IMR-90 (cell line): ENCODE measurements at regions not wholly inside any gene's neighbourhood (a gene's known extent, or its start where the extent isn't known, plus 50 kb on each side); places are given as distances from the start of the nearest gene placed in this dataset.

Experiments
- ATAC-seq: fragments of 200-7000 bp; cut with Tn5 transposase; 2 replicates; pipeline ENCODE4 v1.9.1; 2020; ENCODE audit warnings: low read depth, mild to moderate bottlenecking, moderate library complexity
- BruUV-seq: library from RNA; stranded (reverse); fragments of 400-500 nt; replicated peaks from 2 replicates; lab custom pipeline; 2021; lab: Mats Ljungman, UMichigan
- CTCF ChIA-PET: fragments of 300-600 bp; formaldehyde crosslinking; extraction: SDS; loops from one replicate; lab custom pipeline; 2021; ENCODE audit warnings: antibody characterized with exemption; lab: Yijun Ruan, JAX
- POLR2A ChIA-PET: fragments of 300-600 bp; sonication (Branson Sonifier 250); formaldehyde crosslinking; loops from one replicate; lab custom pipeline; 2022; ENCODE audit warnings: antibody characterized with exemption; ENCODE audit not compliant: unreplicated experiment; lab: Charles Lee
- DNase-seq: peaks from one replicate; pipeline ENCODE4 v3.0.0; 2013
- H2AFZ ChIP-seq: replicated peaks from 2 replicates; pipeline ENCODE3; 2013; ENCODE audit warnings: low read length, mild to moderate bottlenecking; ENCODE audit not compliant: poor library complexity
- H2AK5ac ChIP-seq: 2 replicates; pipeline ENCODE4 v1.6.1; 2013; ENCODE audit warnings: low read depth, low read length, inconsistent platforms
- H2AK9ac ChIP-seq: replicated peaks from 2 replicates; pipeline ENCODE3; 2013; ENCODE audit warnings: mild to moderate bottlenecking, low read depth, low read length, moderate library complexity; ENCODE audit not compliant: poor library complexity
- H2BK120ac ChIP-seq: 2 replicates; pipeline ENCODE4 v1.6.1; 2013; ENCODE audit warnings: low read depth, low read length, inconsistent platforms
- H2BK15ac ChIP-seq: 3 replicates; pipeline ENCODE4 v1.6.1; 2013; ENCODE audit warnings: low read depth, low read length, inconsistent platforms
- H2BK20ac ChIP-seq: 2 replicates; pipeline ENCODE4 v1.6.1; 2013; ENCODE audit warnings: low read depth, mild to moderate bottlenecking, inconsistent platforms, low read length, moderate library complexity
- H2BK5ac ChIP-seq: 2 replicates; pipeline ENCODE4 v1.6.1; 2013; ENCODE audit warnings: mild to moderate bottlenecking, low read depth, low read length, inconsistent platforms; ENCODE audit not compliant: poor library complexity, severe bottlenecking
- H3K14ac ChIP-seq: replicated peaks from 2 replicates; pipeline ENCODE4 v1.6.1; 2013; ENCODE audit warnings: low read depth, low read length, inconsistent platforms
- H3K18ac ChIP-seq: 2 replicates; pipeline ENCODE4 v1.6.1; 2013; ENCODE audit warnings: low read depth, low read length, control low read depth
- H3K23ac ChIP-seq: 2 replicates; pipeline ENCODE4 v1.6.1; 2013; ENCODE audit warnings: low read depth, low read length, inconsistent platforms
- H3K27ac ChIP-seq: 2 replicates; pipeline ENCODE4 v1.5.1; 2013; ENCODE audit warnings: mild to moderate bottlenecking, control low read depth, low read length; ENCODE audit not compliant: insufficient read depth
- H3K27me3 ChIP-seq: 2 replicates; pipeline ENCODE4 v1.6.1; 2013; ENCODE audit warnings: low read length; ENCODE audit not compliant: control insufficient read depth, insufficient read depth
- H3K36me3 ChIP-seq: 2 replicates; pipeline ENCODE4 v1.6.1; 2013; ENCODE audit warnings: low read length, mixed read lengths; ENCODE audit not compliant: control insufficient read depth, insufficient read depth
- H3K4ac ChIP-seq: 2 replicates; pipeline ENCODE4 v1.6.1; 2013; ENCODE audit warnings: low read depth, low read length, inconsistent platforms
- H3K4me1 ChIP-seq: 2 replicates; pipeline ENCODE4 v1.6.1; 2013; ENCODE audit warnings: low read length, mixed read lengths; ENCODE audit not compliant: control insufficient read depth, insufficient read depth
- H3K4me2 ChIP-seq: 2 replicates; pipeline ENCODE4 v1.6.1; 2013; ENCODE audit warnings: low read depth, mild to moderate bottlenecking, control low read depth, low read length, moderate library complexity
- H3K4me3 ChIP-seq: 2 replicates; pipeline ENCODE4 v1.5.1; 2013; ENCODE audit warnings: low read depth, mild to moderate bottlenecking, control low read depth, low read length, moderate library complexity; ENCODE audit not compliant: insufficient read depth
- H3K56ac ChIP-seq: 2 replicates; pipeline ENCODE4 v1.6.1; 2013; ENCODE audit warnings: low read length, inconsistent platforms; ENCODE audit not compliant: insufficient read depth; ENCODE audit errors: extremely low read depth
- H3K79me1 ChIP-seq, 2 experiments: 2 replicates each; pipeline ENCODE4 v1.6.1; 2013; ENCODE audit warnings: low read length in 2 of 2, inconsistent platforms in 1 of 2, low read depth in 1 of 2
- H3K9ac ChIP-seq: 2 replicates; pipeline ENCODE4 v1.6.1; 2013; ENCODE audit warnings: low read depth, low read length, control low read depth
- H3K9me1 ChIP-seq: 2 replicates; pipeline ENCODE4 v1.6.1; 2013; ENCODE audit warnings: low read length, inconsistent platforms; ENCODE audit not compliant: insufficient read depth
- H3K9me3 ChIP-seq: 2 replicates; pipeline ENCODE4 v1.6.1; 2013; ENCODE audit warnings: low read length; ENCODE audit not compliant: control insufficient read depth, insufficient read depth
- H4K20me1 ChIP-seq: 2 replicates; pipeline ENCODE4 v1.6.1; 2013; ENCODE audit warnings: low read length, inconsistent platforms; ENCODE audit not compliant: insufficient read depth
- H4K5ac ChIP-seq: 2 replicates; pipeline ENCODE4 v1.6.1; 2013; ENCODE audit warnings: mild to moderate bottlenecking, low read depth, low read length, control low read depth
- H4K8ac ChIP-seq, 2 experiments: 2 replicates each; pipeline ENCODE4 v1.6.1; 2013; ENCODE audit warnings: low read depth in 2 of 2, low read length in 2 of 2, control low read depth in 1 of 2, inconsistent platforms in 1 of 2
- H4K91ac ChIP-seq: 2 replicates; pipeline ENCODE4 v1.6.1; 2013; ENCODE audit warnings: low read depth, low read length, inconsistent platforms; ENCODE audit not compliant: insufficient read depth
- BHLHE40 ChIP-seq: fragments of 150-350 bp; IDR thresholded peaks from 2 replicates; pipeline ENCODE4 v1.6.1; 2016; ENCODE audit warnings: mild to moderate bottlenecking, low read depth, low read length
- CEBPB ChIP-seq: IDR thresholded peaks from 2 replicates; pipeline ENCODE4 v1.6.1; 2012; ENCODE audit warnings: low read depth, low read length, improper control_type of control experiment
- CHD1 ChIP-seq: IDR thresholded peaks from 2 replicates; pipeline ENCODE4 v1.6.1; 2012; ENCODE audit warnings: low read depth, low read length, improper control_type of control experiment
- CTCF ChIP-seq: conservative IDR thresholded peaks from 2 replicates; pipeline ENCODE4 v1.5.1; 2012; ENCODE audit warnings: mild to moderate bottlenecking, low read depth, low read length, improper control_type of control experiment
- FOS ChIP-seq: fragments of 150-350 bp; IDR thresholded peaks from 2 replicates; pipeline ENCODE4 v1.6.1; 2016; ENCODE audit warnings: low read depth, low read length
- MAFK ChIP-seq: IDR thresholded peaks from 2 replicates; pipeline ENCODE4 v1.6.1; 2012; ENCODE audit warnings: low read depth, low read length, improper control_type of control experiment
- MAZ ChIP-seq: IDR thresholded peaks from 2 replicates; pipeline ENCODE4 v1.6.1; 2012; ENCODE audit warnings: low read depth, mild to moderate bottlenecking, low read length, improper control_type of control experiment, moderate library complexity, borderline replicate concordance
- MXI1 ChIP-seq: IDR thresholded peaks from 2 replicates; pipeline ENCODE4 v1.6.1; 2012; ENCODE audit warnings: low read depth, mild to moderate bottlenecking, low read length, moderate library complexity, borderline replicate concordance
- NFE2L2 ChIP-seq: fragments of 150-350 bp; IDR thresholded peaks from 2 replicates; pipeline ENCODE4 v1.6.1; 2016; ENCODE audit warnings: low read depth, mild to moderate bottlenecking, low read length
- POLR2A ChIP-seq: IDR thresholded peaks from 2 replicates; pipeline ENCODE4 v1.6.1; 2012; ENCODE audit warnings: mild to moderate bottlenecking, low read depth, low read length
- RAD21 ChIP-seq: IDR thresholded peaks from 2 replicates; pipeline ENCODE4 v1.6.1; 2012; ENCODE audit warnings: low read length, improper control_type of control experiment
- RCOR1 ChIP-seq: IDR thresholded peaks from 2 replicates; pipeline ENCODE4 v1.6.1; 2012; ENCODE audit warnings: mild to moderate bottlenecking, low read length, improper control_type of control experiment; ENCODE audit not compliant: insufficient replicate concordance
- RFX5 ChIP-seq: IDR thresholded peaks from 2 replicates; pipeline ENCODE4 v1.8.0; 2012; ENCODE audit warnings: low read depth, mild to moderate bottlenecking, low read length, moderate library complexity
- SMC3 ChIP-seq: fragments of 150-350 bp; IDR thresholded peaks from 2 replicates; pipeline ENCODE4 v1.6.1; 2016; ENCODE audit warnings: low read depth, mild to moderate bottlenecking, antibody characterized with exemption, low read length, moderate library complexity
- WGBS, 2 experiments: methylation state at CpG; one replicate each; pipeline versions ENCODE4 v1.1.5 to v1.1.7; 2013; ENCODE audit warnings: missing lambda C conversion rate in 2 of 2; ENCODE audit not compliant: insufficient read length in 1 of 2; ENCODE audit errors: extremely low coverage in 2 of 2; 5-methylcytosine and 5-hydroxymethylcytosine counted together
- dilution Hi-C: fragments of 300-500 bp; cut with HindIII; formaldehyde crosslinking; loops from one replicate; pipeline ENCODE4 v1.14.3; 2018; ENCODE audit warnings: low sequenced_read_pairs; ENCODE audit not compliant: unreplicated experiment
- in situ Hi-C: fragments of 300-500 bp; cut with MboI; formaldehyde crosslinking; loops from 3 replicates; pipeline ENCODE4 v1.14.3; 2019; ENCODE audit warnings: low sequenced_read_pairs, inconsistent platforms, mixed read lengths
- intact Hi-C: fragments of 100-400 bp; cut with micrococcal nuclease; formaldehyde crosslinking; loops from 2 replicates; pipeline ENCODE4 v1.10.0; 2022
- TF ChIP-seq, protein P1 (sequence below): fragments of 150-350 bp; IDR thresholded peaks from 2 replicates; pipeline ENCODE4 v1.6.1; 2017; ENCODE audit warnings: mild to moderate bottlenecking, antibody characterized with exemption, low read length, low read depth
- TF ChIP-seq, protein P2 (sequence below): fragments of 150-350 bp; IDR thresholded peaks from 2 replicates; pipeline ENCODE4 v1.6.1; 2016; ENCODE audit warnings: low read depth, mild to moderate bottlenecking, low read length, moderate library complexity, borderline replicate concordance

DNA sequence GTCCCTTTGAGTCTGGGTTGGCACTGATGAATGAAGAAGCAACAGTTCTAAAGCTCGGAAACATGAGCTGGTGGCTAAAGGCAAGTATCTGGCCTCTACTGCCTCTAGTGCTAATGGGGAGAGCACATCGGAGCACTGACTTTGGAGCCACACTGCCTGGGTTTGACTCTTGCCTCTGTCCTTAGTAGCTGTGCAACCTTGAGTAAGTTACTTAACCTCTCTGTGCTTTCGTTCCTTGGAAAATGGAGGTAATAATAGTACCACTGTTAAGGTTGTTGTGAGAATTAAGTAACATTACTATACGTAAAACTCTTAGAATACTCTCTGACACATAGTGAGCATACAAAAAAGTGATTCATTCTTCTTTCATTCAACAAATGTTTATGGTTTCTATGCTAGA, 211.2 kb downstream of the ATG4C start:
- Histone ChIP-seq H3K4me1 (no peaks in the 10 kb centered on the region), H2AK9ac (no peak overlapping the region), H3K9me3 (no peaks in the 10 kb centered on the region), H3K27ac (no peak overlapping the region), H2AK5ac (no peak overlapping the region), H2AFZ (no peak overlapping the region), H2BK20ac (no peak overlapping the region), H4K91ac (no peak overlapping the region), H3K18ac (no peak overlapping the region), H4K5ac (no peak overlapping the region), H3K27me3 (peaks cover 2% of the 10 kb centered on the region), H3K4me3 (no peak overlapping the region), H3K56ac (no peak overlapping the region), H4K8ac (no peak overlapping the region), H2BK5ac (no peak overlapping the region), H2BK15ac (no peak overlapping the region), H3K9me1 (no peaks in the 10 kb centered on the region; the same call in 1 of the 2 replicates), H3K4ac (no peak overlapping the region), H3K14ac (no peak overlapping the region), H4K20me1 (no peaks in the 10 kb centered on the region), H2BK120ac (no peak overlapping the region), H3K9ac (no peak overlapping the region), H3K4me2 (no peak overlapping the region), H3K79me1 (no peaks in the 10 kb centered on the region), H3K23ac (no peak overlapping the region), H3K36me3 (no peaks in the 10 kb centered on the region)
- ChIA-PET CTCF (interaction anchor here (0.6 kb wide), 1 partner anchor 8 kb away, joined by 3 read pairs; no protein-coding TSS in a partner anchor), POLR2A (no interaction called here)
- intact Hi-C loops (no loop called here), dilution Hi-C loops (no loop called here), in situ Hi-C loops (no loop called here)
- ATAC-seq (no peak), DNase-seq (no peak)
- BruUV-seq: no TSS peak
- 58% methylated on average over 2 of the region's 4 CpGs; no CpG with 5 or more reads in 1 of the 2 experiments for WGBS, 2 experiments
- no peak for TF ChIP-seq BHLHE40
- TF ChIP-seq SMC3: no peak
- TF ChIP-seq CHD1: no peak
- no peak for TF ChIP-seq FOS
- no peak for TF ChIP-seq RFX5
- no peak for TF ChIP-seq MAFK
- no peak for TF ChIP-seq RAD21
- no peak for TF ChIP-seq CEBPB
- no peak for TF ChIP-seq MAZ
- TF ChIP-seq, protein P1, sequence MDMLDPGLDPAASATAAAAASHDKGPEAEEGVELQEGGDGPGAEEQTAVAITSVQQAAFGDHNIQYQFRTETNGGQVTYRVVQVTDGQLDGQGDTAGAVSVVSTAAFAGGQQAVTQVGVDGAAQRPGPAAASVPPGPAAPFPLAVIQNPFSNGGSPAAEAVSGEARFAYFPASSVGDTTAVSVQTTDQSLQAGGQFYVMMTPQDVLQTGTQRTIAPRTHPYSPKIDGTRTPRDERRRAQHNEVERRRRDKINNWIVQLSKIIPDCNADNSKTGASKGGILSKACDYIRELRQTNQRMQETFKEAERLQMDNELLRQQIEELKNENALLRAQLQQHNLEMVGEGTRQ: no peak
- no peak for TF ChIP-seq POLR2A
- no peak for TF ChIP-seq NFE2L2
- no peak for TF ChIP-seq RCOR1
- TF ChIP-seq, protein P2, sequence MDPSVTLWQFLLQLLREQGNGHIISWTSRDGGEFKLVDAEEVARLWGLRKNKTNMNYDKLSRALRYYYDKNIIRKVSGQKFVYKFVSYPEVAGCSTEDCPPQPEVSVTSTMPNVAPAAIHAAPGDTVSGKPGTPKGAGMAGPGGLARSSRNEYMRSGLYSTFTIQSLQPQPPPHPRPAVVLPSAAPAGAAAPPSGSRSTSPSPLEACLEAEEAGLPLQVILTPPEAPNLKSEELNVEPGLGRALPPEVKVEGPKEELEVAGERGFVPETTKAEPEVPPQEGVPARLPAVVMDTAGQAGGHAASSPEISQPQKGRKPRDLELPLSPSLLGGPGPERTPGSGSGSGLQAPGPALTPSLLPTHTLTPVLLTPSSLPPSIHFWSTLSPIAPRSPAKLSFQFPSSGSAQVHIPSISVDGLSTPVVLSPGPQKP: no peak
- no peak for TF ChIP-seq MXI1
- no peak for TF ChIP-seq CTCF
